ENCODE measurements at regions not wholly inside any gene's neighbourhood (a gene's known extent, or its start where the extent isn't known, plus 50 kb on each side); places are given as distances from the start of the nearest gene placed in this dataset.

DNA sequence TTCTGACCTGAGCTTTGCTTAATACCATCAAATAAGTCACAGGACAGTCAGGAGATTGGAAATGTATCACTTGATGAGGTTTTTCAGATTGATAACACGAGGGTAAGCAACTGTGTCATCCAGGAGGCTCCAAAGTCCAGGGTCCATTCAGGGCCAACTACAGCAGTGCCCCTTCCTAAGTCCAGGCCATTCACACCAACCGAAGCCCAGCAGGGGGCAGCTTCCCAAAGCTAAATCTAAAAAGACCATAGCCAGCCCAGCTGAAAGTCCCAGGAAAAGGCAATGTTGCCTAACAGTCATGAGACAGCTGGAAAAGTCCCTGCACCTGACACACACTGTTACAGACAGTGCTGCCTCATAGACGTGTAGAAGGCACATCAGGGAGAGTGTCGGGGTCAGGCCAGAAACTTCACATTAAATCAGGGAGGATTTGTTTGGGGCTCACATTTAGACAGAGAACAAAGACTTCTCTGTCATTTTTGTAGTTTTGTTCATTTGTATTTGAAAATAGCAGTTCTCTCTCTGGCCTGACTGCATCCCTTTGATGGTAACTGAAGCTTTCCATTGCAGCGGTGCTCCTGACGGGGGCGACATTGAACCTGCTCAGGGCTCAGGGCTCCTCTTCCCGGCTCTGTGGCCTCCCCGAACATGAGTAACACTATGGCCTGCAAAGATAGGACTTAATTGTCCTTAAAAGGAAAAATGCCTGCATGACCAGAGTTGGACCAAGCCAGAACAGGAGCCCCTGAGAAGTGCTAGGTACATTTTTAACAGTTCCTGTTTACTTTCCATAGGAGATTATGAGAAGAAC, 200.4 kb downstream of the NRIP1 start:
- TF ChIP-seq POLR2A (IDR thresholded peaks at IDR 0.05; ENCODE audit: low read depth, low read length): no peak
- TF ChIP-seq TAF1 (IDR thresholded peaks at IDR 0.05; ENCODE audit: low read depth, low read length): no peak

Measured in GM12891 (cell line).